Ishikawa (cell line): ENCODE measurements at regions not wholly inside any gene's neighbourhood (a gene's known extent, or its start where the extent isn't known, plus 50 kb on each side); places are given as distances from the start of the nearest gene placed in this dataset.

ENCODE experiments used
- CEBPB ChIP-seq: IDR thresholded peaks from 2 replicates; pipeline ENCODE4 v1.6.1; 2012
- CREB1 ChIP-seq: IDR thresholded peaks from 2 replicates; pipeline ENCODE4 v1.6.1; 2012; ENCODE audit warnings: low read depth
- EGR1 ChIP-seq: IDR thresholded peaks from 2 replicates; pipeline ENCODE4 v1.6.1; 2012
- EP300 ChIP-seq: IDR thresholded peaks from 2 replicates; pipeline ENCODE4 v1.6.1; 2012; ENCODE audit warnings: borderline replicate concordance
- FOXM1 ChIP-seq: IDR thresholded peaks from 2 replicates; pipeline ENCODE4 v1.6.1; 2012; ENCODE audit warnings: low read depth, borderline replicate concordance
- MAX ChIP-seq: IDR thresholded peaks from 2 replicates; pipeline ENCODE4 v1.6.1; 2012
- NFIC ChIP-seq: IDR thresholded peaks from 2 replicates; pipeline ENCODE4 v1.6.1; 2012
- RAD21 ChIP-seq: IDR thresholded peaks from 2 replicates; pipeline ENCODE4 v1.6.1; 2012; ENCODE audit warnings: low read depth
- REST ChIP-seq: IDR thresholded peaks from 2 replicates; pipeline ENCODE4 v1.6.1; 2012; ENCODE audit warnings: low read depth, mild to moderate bottlenecking
- TAF1 ChIP-seq: IDR thresholded peaks from 2 replicates; pipeline ENCODE4 v1.6.1; 2012; ENCODE audit warnings: low read depth, mild to moderate bottlenecking
- TCF12 ChIP-seq: IDR thresholded peaks from 2 replicates; pipeline ENCODE4 v1.6.1; 2012; ENCODE audit warnings: low read depth
- TEAD4 ChIP-seq: IDR thresholded peaks from 2 replicates; pipeline ENCODE4 v1.6.1; 2012
- YY1 ChIP-seq: IDR thresholded peaks from 2 replicates; pipeline ENCODE4 v1.6.1; 2012; ENCODE audit warnings: low read depth
- ZBTB7A ChIP-seq: IDR thresholded peaks from 2 replicates; pipeline ENCODE4 v1.6.1; 2012; ENCODE audit warnings: low read depth
- TF ChIP-seq, protein P1 (sequence below): IDR thresholded peaks from 2 replicates; pipeline ENCODE4 v1.6.1; 2012

DNA sequence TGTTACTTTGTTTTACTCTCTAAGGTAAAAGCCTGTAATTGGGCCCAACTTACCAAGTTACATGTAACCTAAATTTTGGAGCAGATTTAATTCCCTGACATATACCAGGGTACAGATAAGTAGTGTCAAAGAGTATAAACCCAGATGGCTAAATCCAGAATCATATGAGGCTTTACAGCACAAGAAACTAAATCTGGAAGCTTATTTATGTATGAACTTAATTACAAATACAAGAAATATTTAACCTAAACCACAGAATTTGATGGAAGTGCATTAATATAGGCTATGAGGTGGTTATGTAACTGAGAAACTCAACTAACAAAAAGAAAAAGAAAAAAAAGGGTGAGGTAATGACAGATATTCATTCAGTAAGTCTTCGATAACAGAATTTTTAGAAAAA, 930.2 kb upstream of the ALCAM start:
- TF ChIP-seq ZBTB7A = no peak
- no peak for TF ChIP-seq RAD21
- no peak for TF ChIP-seq EP300

DNA sequence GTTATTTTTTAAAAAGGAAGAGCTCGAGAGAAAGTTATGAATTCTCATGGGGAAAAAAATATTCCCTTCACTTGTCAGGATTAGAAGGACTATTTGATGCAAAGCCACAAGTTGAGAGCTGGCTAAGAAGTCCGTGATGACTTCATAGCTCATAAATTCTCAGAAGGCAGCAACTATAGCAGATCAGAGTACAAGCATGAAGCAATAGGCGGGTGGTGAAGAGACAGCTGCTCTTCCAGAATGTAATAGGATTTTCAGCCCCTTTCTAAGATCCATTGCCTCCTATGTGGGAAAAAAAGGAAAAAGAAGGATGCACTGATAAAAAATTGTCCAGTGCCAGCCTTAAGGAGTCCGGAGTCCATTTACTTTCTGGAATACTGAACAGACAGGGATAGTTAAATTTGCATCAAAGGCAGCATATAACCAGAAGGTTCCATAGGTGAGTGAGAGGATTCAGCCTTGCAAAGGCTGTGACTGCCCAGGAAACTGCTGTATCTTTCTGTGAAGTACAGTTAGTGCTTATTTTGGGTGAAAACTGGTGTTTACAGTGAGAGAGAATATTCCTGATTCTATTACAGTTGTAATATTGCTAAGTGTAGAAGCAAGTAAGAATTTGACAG, 929.5 kb upstream of the ALCAM start:
- TF ChIP-seq TCF12 = no peak
- TF ChIP-seq REST = no peak
- no peak for TF ChIP-seq FOXM1
- TF ChIP-seq NFIC = peak; percentile 43; the same call in 1 of the 2 replicates
- peak; percentile 80 for TF ChIP-seq CEBPB
- no peak for TF ChIP-seq TAF1
- no peak for TF ChIP-seq RAD21
- TF ChIP-seq, protein P1, sequence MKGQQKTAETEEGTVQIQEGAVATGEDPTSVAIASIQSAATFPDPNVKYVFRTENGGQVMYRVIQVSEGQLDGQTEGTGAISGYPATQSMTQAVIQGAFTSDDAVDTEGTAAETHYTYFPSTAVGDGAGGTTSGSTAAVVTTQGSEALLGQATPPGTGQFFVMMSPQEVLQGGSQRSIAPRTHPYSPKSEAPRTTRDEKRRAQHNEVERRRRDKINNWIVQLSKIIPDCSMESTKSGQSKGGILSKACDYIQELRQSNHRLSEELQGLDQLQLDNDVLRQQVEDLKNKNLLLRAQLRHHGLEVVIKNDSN = no peak
- no peak for TF ChIP-seq CREB1
- TF ChIP-seq TEAD4 = 0 out of 2 replicates have a peak, but pooled peaks have one; percentile 42
- TF ChIP-seq EGR1 = no peak
- TF ChIP-seq EP300 = peak; percentile 14; the same call in 1 of the 2 replicates
- no peak for TF ChIP-seq YY1
- TF ChIP-seq MAX = no peak
- TF ChIP-seq ZBTB7A = no peak

DNA sequence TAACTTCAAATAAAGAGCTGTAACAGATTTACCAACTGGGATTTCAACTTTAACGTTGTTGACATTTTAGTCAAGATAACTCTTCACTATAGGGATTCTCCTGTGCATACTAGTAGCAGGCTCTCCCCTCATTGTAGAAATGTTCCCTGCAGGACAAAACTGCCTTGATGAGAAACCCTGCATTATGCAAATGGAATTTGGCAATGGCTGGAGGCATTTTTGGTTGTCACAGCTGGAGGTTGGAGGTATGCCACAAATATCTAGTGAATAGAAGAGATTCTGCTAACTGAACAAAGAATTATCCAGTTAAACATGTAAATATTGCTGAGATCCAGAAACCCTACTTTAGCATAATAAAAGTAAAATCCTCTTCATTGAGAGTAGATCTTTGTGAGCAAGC, 928.8 kb upstream of the ALCAM start:
- peak; percentile 67 for TF ChIP-seq TCF12
- TF ChIP-seq REST = no peak
- peak; percentile 90 for TF ChIP-seq NFIC
- 0 out of 2 replicates have a peak, but pooled peaks have one; percentile 22 for TF ChIP-seq YY1
- TF ChIP-seq RAD21 = no peak
- TF ChIP-seq, protein P1 = peak; percentile 19; the same call in 1 of the 2 replicates
- TF ChIP-seq EGR1 = no peak
- TF ChIP-seq TAF1 = no peak
- TF ChIP-seq MAX = no peak
- no peak for TF ChIP-seq CREB1
- 0 out of 2 replicates have a peak, but pooled peaks have one; percentile 34 for TF ChIP-seq FOXM1
- TF ChIP-seq ZBTB7A = no peak
- TF ChIP-seq CEBPB = peak; percentile 56; the same call in 1 of the 2 replicates
- peak; percentile 72; the same call in 1 of the 2 replicates for TF ChIP-seq EP300
- TF ChIP-seq TEAD4 = peak; percentile 79

DNA sequence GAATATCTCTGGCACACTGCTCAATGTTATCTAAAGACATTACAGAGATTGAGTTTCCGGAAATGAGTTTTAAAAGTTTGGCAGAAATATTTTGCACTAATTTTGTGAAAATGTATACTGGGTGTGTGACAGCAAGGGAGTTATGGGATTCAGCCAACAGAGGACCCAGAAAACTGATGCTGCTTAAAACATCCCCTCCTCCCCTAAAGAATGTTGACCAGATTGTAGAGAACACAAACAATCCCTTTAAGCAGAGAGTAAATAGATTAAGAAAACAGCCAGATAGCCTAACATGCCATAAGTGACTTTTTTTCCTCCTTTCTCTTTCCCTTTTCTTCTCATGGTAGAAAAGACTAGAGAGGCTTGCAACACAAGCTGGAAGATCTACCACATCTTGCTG, 928.0 kb upstream of the ALCAM start:
- TF ChIP-seq CEBPB (no peak), TCF12 (no peak), ZBTB7A (no peak), TEAD4 (no peak), REST (no peak), CREB1 (no peak), EP300 (no peak), NFIC (no peak), YY1 (no peak), EGR1 (no peak), RAD21 (no peak), MAX (no peak)
